ENCODE measurements at regions not wholly inside any gene's neighbourhood (a gene's known extent, or its start where the extent isn't known, plus 50 kb on each side); places are given as distances from the start of the nearest gene placed in this dataset.

GRCh38 chr17:71846561-71847110, 274.2 kb upstream of the SOX9 start:
- TF ChIP-seq CTCF (IDR thresholded peaks at IDR 0.05; ENCODE audit: poor library complexity) (no peak), EZH2 (IDR thresholded peaks at IDR 0.05; ENCODE audit: borderline replicate concordance) (no peak), EZH2phosphoT487 (IDR thresholded peaks at IDR 0.05; ENCODE audit: low read depth, severe bottlenecking, unreplicated experiment) (no peak)

Measured in hepatocyte (in vitro differentiated cells).